Hematopoietic multipotent progenitor cell (in vitro differentiated cells): ENCODE measurements at regions not wholly inside any gene's neighbourhood (a gene's known extent, or its start where the extent isn't known, plus 50 kb on each side); places are given as distances from the start of the nearest gene placed in this dataset.
"Not testable (repeated sequence)": the region's sequence is repeated elsewhere in the genome, so short reads cannot be mapped to it uniquely, and the experiment has no call there.

Experiments used
- DNase-seq, 3 donors: peaks; one replicate each; pipeline ENCODE4 v3.0.0-alpha.2; 2011 to 2015; ENCODE audit warnings: low read depth in 2 of 3, low spot score in 2 of 3

DNA sequence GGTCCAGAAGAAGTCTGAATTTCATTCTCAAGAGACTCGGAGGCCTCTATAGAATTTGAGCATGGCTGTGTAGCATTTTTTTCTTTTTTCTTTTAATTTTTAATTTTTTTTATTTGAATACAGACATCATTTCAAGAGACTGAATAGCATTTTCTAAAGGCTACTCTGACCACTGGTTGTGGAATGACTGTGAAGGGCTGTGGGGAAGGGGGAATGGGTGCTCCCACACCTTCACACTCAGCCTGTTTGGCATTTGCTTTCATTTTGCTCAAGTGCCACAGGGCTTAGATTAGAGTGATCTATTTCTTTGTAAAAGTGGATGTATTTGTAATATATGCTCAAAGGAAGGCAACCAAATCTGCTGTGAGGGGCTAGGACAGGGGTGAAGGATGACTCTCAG is 142.0 kb upstream of the SPOPL start:
- DNase-seq, result no peak

DNA sequence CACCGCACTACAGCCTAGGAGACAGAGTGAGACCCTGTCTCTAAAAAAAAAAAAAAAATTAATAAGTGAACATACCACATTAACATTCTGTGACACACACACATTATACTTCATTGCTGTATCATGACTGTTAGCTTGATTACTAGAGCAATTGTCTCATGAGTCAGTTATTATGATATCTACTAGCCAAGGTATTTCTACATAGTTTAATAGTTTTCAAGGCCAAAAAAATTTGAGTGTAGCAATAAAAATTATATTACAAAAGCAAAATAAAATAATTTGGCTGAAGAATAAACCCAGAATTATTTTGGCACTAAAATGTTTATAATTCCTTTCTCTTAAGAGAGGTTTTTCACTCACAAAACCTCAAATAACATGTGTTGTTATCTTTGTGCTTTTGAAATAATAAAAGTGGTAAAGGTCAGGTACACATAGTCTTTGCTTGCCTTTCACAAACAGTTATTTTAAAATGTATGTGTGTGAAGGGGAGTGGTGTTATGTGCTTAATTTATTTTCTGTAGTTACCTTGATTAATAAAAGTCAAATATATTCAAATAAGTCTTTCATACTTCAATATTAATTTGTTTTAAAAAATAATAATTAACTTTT is 136.9 kb upstream of the SPOPL start:
- DNase-seq, result no peak

DNA sequence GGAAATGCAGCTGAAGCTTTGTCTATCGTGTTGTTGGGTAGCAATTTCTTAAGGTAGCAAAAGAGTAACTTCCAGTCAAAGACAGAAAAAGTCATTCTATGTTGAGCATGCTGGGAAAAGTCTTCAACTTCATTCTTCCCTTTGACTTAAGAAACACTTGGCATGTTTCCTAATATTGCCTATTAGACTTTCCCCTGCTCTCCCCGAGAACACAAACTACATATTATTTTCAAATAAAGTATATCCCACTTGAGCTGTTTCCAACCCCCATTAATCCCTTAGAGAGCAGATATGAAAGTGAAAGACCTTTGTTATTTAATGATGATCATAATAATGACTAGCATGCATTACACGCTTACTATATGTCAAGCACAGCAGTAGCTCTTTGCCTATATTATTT is 136.0 kb upstream of the SPOPL start:
- no peak for DNase-seq

DNA sequence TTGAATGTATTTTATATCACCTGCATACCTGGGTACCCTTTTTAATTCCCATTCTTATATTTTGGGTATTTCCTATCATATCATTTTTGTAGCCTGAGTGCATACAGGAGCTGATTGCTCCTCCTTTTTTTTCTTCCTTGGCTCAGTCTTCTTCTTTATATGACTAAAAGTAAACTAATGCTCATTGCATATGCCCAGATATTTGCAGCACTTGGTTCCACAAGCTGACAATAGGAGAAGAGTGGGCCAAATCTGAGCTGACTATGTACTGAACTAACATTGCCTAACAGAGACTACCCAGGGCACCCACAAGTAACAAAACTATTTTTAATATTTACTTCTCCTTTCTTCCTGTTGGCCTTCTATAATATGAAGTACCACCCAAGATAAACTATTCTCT is 131.7 kb upstream of the SPOPL start:
- DNase-seq, result no peak

DNA sequence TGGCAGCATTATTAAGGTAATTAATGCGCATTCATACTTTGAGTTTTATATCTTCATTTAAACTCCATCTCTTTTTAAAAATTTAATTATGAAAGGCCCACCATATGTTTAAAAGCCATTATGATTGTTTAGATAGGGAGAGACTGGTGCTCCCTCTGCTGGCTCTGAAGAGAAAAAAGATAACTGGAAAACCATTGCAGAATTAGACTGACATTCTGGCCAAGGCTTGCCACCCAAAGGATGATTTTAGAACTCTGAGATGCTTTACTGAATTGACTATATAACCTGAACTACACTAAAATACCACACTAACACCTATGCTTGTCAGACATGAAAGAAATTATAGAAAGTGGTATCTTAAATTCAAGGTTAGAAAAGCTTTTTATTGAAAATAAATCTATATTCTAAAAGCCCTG is 127.6 kb upstream of the SPOPL start:
- DNase-seq, result peak in 2 of 3 donors; percentile 24 to 61

DNA sequence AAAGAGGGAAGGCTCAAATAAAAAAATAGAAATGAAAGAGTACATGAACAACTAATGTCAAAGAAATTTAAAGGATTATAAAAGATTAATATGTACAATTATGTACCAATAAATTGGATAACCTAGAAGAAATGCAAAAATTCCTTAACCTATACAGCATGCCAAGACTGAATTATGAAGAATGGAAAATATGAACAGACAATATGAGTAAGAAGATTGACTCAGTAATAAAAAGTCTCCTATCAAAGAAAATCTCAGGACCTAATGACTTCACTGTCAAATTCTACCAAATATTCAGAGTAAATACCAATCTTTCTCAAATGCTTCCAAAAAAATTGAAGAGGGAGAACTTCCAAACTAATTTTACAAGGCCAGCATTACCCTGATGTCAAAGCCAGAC is 120.2 kb upstream of the SPOPL start:
- no peak for DNase-seq

DNA sequence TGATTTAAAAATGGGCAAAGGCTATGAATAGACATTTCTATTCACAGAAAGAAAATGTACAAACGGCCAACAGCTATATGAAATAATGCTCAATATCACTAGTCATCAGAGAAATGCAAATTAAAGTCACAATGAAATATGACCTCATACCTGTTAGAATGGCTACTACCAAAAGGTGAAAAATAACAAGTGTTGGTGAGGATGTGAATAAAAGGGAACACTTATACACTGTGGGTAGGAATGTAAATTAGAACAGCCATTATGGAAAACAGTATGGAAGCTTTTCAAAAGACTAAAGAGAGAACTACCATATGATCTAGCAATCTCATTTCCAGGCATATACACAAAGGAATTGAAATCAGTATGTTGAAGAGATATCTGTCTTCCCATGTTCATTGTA is 118.9 kb upstream of the SPOPL start:
- DNase-seq, result no peak

DNA sequence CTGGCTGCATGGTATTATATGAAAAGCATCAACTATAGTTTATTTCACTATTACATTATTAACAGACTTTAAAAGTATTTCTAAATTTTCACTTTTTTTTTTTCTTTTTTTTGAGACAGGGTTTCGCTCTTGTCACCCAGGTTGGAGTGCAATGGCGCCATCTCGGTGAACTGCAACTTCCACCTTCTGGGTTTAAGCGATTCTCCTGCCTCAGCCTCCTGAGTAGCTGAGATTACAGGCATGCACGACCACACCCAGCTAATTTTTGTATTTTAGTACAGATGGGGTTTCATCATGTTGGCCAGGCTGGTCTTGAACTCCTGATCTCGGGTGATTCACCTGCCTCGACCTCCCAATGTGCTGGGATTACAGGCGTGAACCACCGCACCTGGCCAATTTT is 115.4 kb upstream of the SPOPL start:
- not testable (repeated sequence) for DNase-seq

DNA sequence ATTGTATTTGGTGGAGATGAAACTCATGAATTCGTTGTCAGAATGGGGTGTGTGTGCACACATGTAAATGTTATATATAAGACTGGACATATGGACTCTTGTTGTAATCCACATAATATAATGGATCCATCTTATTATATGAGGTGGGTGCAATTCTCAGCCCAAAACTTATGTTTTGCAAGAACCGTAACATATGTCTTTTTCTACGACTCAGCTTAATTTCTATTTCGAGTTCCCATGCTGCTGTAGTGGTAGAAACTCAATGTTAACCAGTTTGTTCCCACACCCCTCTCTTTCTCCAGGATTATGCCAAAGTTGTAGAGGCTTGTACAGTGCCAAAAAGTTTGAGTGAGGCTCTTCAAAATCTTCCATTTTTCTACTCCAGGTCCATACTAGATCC is 112.5 kb upstream of the SPOPL start:
- no peak for DNase-seq

DNA sequence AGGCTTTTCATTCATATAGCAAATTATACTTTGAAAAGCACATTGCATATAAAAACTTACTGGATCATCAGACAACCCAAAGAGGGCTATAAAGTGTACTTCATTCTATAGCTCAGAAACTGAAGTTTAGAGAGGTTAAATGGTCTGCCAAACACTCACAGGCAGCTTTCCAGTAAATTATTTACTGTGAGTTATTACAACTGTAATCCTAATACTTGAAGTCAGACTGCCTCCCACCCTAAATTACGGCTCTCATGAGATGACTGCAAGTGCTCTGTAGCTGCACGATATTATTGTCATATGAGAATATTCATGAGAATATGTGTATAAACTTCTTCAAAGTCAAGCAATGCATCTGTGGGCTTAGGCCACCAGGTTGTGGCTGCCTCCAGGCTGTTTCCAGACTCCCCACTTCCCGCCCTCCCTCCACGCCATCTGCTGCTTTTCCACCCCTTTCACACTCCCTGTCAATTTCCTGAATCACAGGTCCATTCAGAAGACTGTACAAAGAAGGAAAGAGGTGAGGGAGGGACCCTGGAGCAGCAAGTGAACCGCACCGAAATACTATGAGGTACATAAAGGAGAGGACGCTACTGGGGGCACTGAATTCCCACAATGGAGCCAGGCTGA is 111.1 kb upstream of the SPOPL start:
- no peak for DNase-seq

DNA sequence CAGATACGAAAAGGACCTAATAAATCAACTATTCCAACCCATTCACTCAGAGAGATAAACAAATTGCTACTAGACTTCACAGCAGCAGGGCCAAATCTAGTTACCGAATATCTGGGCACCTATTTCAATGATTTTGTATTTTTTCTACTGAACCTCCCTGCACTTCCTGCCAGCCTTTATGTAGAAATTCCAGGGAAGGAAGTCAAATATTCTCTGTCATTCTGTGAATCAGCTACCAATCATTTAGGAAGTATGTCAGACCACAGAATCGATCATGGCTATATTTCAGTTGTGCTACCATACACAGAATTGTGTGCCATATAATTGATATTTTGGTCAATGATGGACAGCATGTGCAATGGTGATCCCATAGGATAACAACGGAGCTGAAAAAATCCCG is 109.6 kb upstream of the SPOPL start:
- no peak for DNase-seq

DNA sequence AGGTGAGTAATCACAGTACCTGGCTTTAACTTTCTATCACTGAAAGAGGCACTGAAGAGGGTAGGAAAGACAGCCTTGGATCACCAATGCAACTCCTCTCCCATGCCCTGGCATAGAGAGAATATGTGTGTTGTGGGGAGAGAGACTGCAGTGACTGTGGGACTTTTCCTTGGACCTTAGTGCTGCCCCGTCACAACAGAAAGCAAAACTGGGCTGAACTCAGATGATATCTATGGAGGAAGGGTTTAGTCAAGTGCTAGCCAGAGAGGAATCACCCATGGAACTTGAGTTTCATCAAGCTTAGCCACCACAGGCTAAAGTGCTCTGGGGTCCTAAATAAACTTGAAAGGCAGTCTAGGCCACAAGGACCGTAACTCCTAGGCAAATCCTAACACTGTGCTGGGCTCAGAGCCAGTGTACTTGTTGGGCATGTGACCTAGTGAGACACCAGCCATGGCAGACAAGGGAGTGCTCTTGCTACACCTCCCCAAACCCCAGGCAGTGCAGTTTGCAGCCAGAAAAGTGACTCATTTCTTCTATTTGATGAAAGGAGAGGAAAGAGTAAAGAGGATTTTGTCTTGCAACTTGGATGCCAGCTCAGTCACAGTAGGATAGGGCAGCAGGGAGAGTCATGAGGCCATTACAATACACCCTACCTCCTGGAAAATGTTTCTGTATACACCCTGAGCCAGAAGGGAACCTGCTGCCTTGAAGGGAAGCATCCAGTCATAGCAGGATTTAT is 105.8 kb upstream of the SPOPL start:
- DNase-seq, result no peak

DNA sequence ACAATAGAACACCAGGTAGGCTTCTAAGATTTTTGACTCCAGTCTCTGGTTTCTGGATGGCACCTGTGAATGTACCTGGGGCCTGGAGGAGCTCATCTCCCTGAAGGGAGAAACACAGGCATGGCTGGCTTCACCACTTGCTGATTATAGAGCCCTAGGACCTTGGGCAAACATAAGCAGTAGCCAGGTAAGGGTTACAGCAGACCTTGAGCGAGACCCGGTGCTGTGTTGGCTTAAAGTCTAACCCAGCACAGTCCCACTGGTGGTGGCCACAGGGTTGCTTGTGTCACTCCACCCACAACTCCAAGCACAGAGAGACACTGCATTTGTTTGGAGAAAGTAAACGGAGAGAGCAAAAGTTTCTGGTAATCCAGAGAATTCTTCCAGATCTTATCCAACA is 104.7 kb upstream of the SPOPL start:
- no peak for DNase-seq

DNA sequence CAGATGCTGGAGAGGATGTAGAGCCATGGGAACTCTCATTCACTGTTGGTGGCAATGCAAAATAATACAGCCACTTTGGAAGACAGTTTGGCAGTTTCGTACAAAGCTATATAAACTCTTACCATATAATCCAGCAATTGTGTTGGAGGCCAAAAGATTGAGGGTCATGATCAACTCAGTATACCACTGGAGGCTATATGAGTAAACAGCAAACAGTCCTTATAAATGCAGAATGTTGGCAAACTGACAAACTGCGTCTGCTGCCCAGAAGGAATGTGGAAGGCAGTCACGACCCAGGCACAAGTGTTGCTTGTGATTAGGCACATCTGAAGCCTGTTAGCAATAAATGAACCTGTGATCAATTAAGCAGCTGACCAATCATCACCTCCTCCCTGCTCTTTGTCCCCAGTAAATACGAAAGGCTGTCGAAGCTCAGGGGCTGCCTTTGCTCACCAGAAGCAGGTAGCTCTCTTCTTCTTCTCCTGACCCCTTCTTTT is 98.1 kb upstream of the SPOPL start:
- DNase-seq, result no peak

DNA sequence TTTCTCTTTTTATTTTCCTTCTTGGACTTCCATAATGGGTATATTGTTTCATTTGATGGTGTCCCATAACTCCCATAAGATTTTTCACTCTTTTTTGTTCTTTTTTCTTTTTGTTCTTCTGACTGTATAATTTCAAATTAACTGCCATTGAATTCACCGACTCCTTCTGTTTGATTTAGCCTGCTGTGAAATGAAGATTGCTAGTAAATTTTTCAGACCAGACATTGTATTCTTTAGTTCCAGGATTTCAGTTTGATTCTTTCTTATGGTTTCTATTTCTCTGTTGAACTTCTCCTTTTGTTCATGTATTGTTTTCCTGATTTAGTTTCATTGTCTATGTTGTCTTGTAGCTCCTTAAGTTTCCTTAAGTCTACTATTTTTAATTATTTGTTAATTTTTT is 87.6 kb upstream of the SPOPL start:
- peak in 1 of 3 donors; percentile 5 for DNase-seq

DNA sequence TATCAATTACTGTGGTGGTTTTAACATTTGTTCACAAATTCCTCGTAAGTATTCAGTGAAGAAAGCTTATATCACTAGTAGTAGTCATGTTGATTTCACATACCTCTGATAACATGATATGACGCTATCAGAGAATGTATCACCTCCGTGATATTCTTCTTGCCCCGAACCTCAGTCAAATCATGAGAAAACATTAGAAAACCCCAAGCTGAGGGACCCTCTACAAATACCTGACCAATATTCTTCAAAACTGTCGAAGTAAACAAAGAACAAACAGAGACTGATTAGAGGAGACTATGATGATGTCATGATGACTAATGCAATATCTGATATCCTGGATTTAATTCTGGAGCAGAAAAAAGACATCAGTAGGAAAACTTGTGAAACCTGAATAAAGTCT is 85.6 kb upstream of the SPOPL start:
- DNase-seq, result no peak

DNA sequence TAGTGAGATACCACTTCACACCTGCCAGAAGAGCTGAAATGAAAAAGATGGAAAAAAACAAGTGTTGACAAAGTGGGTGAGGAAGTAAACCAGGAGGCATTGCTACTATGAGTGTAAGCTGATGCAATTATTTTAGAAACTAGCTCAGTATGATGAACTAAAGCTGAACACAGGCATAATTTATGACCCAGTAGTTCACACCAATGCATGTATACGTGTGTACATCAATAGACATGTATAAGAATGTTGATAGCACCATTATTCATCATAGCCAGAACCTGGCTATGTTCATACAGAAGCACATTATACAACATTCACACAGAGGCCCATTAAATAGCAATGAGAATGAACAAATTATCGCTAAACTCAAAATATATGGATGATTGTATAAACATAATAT is 83.1 kb upstream of the SPOPL start:
- no peak for DNase-seq

DNA sequence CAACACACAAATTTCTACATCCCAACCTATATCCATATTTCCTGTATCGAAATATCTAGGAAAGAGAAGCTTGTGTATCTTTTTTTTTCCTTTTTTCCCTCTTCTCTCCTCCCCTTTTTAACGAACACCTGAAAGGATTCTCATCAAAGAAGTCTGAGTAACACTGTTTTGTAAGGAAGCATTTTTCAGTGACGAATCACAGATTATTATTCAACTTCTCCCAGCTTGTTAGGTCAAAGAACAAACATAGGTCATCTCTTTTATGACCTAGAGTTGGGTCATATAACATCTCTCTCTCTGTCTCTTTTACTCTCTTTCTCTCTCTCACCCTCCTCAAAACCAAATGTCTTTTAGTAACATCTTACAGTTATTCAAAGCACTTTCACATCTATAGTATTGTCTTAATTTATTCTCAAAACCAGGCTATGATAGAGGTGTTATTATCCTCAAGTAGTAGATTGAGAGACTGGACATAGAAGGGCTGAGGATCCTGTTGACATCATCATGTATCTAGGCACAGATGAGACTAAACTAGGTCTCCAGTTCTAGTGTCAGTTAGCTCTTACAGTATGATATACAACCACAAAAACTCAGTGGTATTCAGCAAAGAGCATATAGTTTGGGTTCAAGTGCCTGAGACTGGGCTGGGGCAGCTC is 80.1 kb upstream of the SPOPL start:
- no peak for DNase-seq

DNA sequence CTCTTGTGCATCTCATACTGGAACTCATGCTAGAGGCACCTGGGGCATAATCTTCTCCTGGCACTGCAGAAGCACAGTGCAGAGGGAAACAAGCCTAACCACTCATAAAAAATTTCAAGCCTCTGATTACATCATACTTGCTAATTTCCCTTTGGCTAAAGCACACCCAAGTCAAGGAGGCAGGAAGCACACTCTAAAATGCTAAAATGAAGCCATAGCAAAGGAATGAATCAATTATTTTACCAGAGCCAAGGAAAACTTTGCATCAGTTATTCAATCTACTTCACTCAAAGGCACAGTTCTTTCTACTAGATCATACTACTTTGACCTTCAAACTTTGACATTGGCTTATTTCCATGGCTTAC is 79.6 kb upstream of the SPOPL start:
- no peak for DNase-seq

DNA sequence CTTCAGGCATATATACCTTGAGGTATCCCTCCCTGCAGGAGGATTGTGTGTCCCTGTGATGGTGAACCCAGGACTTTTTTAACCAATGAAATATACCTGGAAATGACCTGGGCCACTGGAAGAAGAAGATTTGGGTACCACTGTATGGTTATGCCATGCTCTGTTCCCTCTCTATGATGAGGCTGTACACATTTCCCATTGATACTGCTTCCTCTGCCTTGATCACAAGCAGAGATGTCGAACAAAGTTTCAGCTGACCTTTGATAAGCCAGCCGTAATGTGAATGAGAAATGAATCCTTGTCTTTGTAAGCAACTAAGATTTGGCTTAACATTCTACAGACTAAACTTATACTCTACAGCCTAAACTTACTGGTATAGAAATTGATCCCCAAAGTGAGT is 78.4 kb upstream of the SPOPL start:
- DNase-seq, result no peak

DNA sequence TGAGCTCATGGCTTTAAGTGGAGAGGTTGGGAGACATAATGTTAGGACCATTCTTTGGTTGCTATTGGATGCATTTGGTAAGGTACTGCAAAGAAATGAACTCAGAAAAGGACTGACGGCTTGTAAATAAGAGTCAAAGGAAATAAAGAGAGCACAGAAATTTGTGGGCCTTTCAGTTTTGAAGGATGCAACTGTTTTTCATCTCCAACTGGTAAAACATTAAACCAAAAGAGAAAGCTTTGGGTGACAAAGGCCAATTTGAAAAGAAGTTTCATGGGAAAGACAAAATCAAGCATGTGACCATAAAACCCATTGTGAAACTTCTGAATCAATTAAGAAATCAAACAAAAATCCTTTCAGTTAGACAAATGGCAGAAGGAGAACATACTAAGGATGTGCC is 77.8 kb upstream of the SPOPL start:
- no peak for DNase-seq
